HG03520 (cell line): ENCODE measurements at regions not wholly inside any gene's neighbourhood (a gene's known extent, or its start where the extent isn't known, plus 50 kb on each side); places are given as distances from the start of the nearest gene placed in this dataset.
"Not testable (repeated sequence)": the region's sequence is repeated elsewhere in the genome, so short reads cannot be mapped to it uniquely, and the experiment has no call there.

Experiments
- ATAC-seq: cut with Tn5 transposase; IDR thresholded peaks from one replicate; pipeline ENCODE4 v1.9.1; 2021; ENCODE audit warnings: mild to moderate bottlenecking, moderate library complexity; ENCODE audit not compliant: unreplicated experiment

- not testable (repeated sequence) for ATAC-seq
These were observed 104.7 kb upstream of the SPATS2L start for GRCh38 chr2:200201839-200202238.

DNA sequence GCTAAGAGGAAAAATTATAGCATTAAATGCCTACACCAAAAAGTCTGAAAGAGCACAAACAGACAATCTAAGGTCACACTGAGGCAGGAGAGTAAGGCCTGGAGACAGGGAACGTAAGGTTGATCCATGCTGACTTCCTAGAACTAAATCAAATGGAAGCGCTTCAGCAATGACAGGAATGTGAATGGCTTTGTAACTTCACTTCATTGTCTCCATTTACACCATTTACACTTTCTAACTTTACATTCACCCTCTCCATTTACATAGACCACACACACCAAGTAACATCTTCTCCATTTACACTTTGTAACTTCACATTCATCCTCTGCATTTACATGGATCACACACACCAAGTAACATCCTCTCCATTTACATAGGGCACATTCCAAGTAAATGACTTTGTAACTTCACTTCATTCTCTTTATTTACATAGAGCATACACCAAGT, 103.1 kb upstream of the SPATS2L start:
- no peak for ATAC-seq

GRCh38 chr2:200208041-200208440, 98.5 kb upstream of the SPATS2L start:
- ATAC-seq, result no peak

GRCh38 chr2:200209030-200209429, 97.5 kb upstream of the SPATS2L start:
- no peak for ATAC-seq

- ATAC-seq, result no peak
These were observed 94.8 kb upstream of the SPATS2L start for GRCh38 chr2:200211643-200212042.

DNA sequence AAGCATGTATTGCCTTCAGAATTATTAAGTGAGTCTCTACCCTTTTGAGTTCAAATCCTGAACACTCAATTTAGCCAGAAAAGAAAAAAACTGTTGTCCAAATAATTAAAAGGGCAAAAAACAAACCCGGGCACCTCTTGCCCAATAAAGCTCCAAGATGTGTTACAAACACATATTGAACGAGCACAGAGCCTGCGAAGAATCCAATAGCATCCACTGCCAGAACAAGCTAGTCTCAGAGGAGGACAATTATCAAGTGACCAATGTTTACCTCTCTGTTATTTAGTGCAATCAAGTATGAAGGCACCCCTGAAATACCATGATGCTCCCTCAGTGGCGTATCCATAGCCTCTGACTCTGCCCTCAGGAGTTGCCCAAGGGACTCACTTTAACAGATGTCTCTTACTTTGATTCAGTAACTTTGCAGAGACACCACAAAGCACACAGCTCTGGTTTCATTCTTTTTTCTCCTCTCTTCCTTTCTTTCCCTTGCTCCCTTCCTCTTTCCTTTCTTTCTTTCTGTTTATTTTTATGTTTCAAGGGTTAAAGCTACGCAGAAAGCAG, 93.5 kb upstream of the SPATS2L start:
- no peak for ATAC-seq

- no peak for ATAC-seq
These were observed 90.2 kb upstream of the SPATS2L start for GRCh38 chr2:200216310-200216709.

DNA sequence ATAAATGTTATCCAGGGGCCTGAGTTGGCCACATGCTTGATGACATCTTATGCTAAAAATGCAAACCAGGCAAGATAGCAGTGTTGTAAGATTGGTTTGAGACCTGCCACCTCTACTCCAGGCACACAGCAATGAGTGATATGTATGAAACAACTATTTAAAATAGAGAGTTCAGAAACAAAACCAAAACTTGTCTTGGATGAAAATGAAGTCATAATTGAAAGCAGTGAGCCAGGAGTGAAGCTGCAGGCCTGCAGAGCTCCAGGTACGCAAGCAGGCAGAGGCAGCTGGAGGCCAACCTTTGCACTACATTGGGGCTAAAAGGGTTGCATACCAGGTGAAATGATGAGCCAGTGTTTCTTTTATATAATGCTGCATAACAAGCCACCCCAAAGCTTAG, 89.2 kb upstream of the SPATS2L start:
- ATAC-seq, result no peak

DNA sequence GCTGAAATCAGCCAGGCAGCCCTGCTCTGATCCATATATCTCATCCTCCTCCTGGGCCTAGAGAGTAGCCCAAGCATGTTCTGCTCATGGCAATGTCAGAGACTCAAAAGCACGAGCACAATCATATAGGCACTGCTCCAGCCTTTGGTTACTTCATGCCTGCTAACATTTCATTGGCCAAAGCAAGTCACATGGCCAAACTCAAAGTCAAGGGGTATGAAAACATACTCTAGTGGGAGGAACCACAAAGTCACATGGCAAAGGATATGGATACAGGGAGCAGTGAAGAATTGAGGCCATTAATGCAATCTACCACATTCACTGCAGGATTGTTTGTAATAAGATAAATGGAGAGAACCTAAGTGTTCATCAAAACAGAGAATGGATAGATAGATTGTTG, 87.8 kb upstream of the SPATS2L start:
- no peak for ATAC-seq

- no peak for ATAC-seq
These were observed 87.0 kb upstream of the SPATS2L start for GRCh38 chr2:200219309-200220113.

GRCh38 chr2:200220251-200220650, 86.2 kb upstream of the SPATS2L start:
- no peak for ATAC-seq

DNA sequence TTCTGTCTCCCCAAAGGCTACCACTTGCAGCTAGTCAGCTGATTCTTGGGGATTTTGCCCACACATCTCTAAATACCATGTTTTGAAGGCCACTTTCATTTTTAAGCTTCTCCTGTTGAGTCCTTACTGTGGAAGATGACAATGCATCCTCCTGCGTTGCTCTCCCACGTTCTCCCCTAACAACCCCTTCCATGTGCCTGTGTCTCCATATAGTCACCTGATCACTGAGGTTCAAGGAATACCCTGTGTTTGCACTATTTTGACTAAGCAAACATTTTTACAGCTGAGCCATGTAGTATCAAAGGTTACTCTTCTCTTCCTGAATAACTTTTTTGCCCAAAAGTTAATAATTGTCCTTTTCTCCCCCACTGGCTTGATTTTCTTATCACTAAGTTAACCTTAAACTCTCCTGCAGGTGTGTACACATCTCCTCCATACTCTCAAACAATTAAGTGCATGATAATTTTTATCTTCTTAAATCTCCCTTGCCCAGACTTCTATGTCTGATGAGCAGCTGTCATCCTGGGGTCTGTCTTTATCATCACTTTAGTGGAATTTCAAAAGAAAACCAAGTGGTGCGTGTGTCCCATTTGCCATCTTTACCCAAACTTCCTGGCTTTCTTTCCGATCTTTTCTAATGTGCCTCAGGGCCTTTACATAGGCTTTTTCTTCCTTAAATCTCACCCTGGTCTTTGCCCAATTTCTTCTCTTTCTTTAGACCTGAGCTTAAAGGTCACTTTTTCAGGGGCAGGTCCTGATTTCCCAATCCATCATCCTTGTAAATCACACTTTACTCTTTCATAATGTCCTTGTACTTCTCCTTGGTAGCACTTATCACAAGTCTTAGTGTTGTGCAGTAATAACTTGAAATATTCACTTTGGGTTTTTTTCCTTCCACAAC, 85.2 kb upstream of the SPATS2L start:
- ATAC-seq, result no peak

- no peak for ATAC-seq
These were observed 83.7 kb upstream of the SPATS2L start for GRCh38 chr2:200222791-200223190.

GRCh38 chr2:200223205-200223784, 83.2 kb upstream of the SPATS2L start:
- no peak for ATAC-seq

DNA sequence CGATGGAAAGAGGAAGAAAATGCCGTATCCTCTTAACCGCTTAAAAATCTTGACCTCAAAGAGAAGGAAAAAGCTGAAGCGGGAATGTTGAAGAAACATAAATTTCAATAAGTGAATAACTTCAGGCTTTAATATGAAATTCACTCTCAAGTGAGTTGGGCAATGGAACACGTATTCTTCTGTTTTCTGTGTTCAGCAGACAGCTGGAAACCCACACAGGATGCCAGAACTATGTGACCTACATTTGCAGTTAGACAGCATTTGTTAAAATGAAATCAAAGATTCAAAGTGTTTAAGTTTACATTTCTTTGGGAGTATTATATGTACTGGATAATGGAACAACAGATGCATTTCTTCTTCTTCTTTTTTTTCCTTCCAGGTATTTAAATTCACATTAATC, 80.5 kb upstream of the SPATS2L start:
- no peak for ATAC-seq

DNA sequence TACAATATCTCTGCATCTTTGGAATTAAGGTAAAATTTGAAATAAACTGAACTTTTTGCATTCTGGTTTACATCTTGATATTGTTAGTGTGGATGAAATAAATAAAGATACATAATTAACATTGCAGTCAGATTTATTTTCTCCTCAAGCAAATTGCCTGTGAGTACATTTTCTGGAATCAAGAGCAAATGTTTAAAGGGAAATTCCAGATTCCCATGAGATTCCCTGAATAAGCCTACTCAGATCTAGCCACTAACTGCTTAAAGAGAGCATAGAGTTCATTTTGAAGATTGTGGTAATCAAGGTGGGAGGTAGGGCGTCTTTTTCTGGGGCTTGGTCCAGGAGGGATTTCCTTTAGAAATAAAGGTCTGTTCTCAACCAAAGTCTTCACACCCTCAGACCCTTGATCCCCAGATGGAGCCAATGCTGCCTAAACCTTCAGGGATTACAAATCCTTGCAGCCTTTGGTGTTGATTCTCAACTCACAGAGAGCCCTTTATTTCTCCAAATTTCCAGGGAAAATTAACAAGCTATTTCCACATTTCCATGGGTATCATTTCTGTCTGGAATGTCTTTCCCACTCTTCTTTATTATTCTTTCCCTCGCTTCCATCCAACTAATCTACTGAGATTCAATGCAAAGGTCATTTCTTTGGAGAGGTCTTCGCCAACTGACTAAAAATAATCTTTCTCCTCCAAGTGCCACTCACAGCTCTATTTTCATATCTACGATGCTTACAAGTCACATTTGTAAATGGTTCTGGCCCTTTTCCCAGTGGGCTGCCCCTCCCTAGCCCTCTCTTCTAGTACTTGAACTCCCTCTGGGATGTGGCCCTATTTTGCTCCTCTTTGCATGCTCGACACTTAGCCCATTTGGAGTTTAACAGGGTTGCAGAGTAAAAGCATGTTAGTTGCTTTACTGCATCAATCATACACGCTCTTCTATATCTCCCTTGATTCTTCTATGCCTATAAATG, 79.8 kb upstream of the SPATS2L start:
- ATAC-seq, result no peak

GRCh38 chr2:200230716-200231115, 75.8 kb upstream of the SPATS2L start:
- ATAC-seq, result no peak

DNA sequence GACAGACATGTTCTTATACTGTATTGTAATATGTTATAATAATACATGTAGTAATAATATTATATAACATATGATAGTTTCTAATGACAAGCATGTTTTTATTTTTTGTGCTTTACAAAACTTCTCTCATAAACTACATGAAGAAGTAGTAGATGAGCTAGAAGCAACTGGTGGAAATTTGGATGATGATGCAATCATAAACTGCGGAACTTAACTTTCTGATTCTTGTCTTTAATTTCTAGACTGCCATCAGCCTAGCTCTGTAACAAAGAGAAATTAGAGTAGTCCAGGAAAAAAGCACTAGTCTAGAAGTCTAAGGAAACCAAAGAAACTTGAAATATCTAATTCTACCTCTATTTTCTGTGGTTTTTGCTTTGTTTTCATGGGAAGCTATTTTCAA, 71.0 kb upstream of the SPATS2L start:
- ATAC-seq, result no peak

- ATAC-seq, result no peak
These were observed 67.3 kb upstream of the SPATS2L start for GRCh38 chr2:200239216-200239615.

- ATAC-seq, result no peak
These were observed 63.9 kb upstream of the SPATS2L start for GRCh38 chr2:200242570-200242969.
